CD4-positive, alpha-beta T cell treated with Interleukin-15 for 4 hours (primary cell): ENCODE measurements at regions not wholly inside any gene's neighbourhood (a gene's known extent, or its start where the extent isn't known, plus 50 kb on each side); places are given as distances from the start of the nearest gene placed in this dataset.
"Not testable (repeated sequence)": the region's sequence is repeated elsewhere in the genome, so short reads cannot be mapped to it uniquely, and the experiment has no call there.

Experiments
- DNase-seq: peaks from one replicate; pipeline ENCODE4 v3.0.0-alpha.2; 2020; ENCODE audit warnings: low spot score

- no peak for DNase-seq
Observed at GRCh38 chr1:213474054-213474453, 423.0 kb downstream of the RPS6KC1 start.

GRCh38 chr1:213481395-213481794 lies 430.4 kb downstream of the RPS6KC1 start:
- no peak for DNase-seq

- no peak for DNase-seq
Observed at GRCh38 chr1:213484333-213484732, 433.3 kb downstream of the RPS6KC1 start.

- DNase-seq = no peak
Observed at GRCh38 chr1:213484758-213485157, 433.7 kb downstream of the RPS6KC1 start.

GRCh38 chr1:213486488-213486887 lies 435.4 kb downstream of the RPS6KC1 start:
- DNase-seq = no peak

- DNase-seq = no peak
Observed at GRCh38 chr1:213491468-213491867, 440.4 kb downstream of the RPS6KC1 start.

- DNase-seq = no peak
Observed at GRCh38 chr1:213492161-213493041, 441.4 kb downstream of the RPS6KC1 start.

- no peak for DNase-seq
Observed at GRCh38 chr1:213499444-213499843, 448.4 kb downstream of the RPS6KC1 start.

- no peak for DNase-seq
Observed at GRCh38 chr1:213507472-213508223, 456.6 kb downstream of the RPS6KC1 start.

GRCh38 chr1:213511173-213511572 lies 460.1 kb downstream of the RPS6KC1 start:
- DNase-seq = no peak

- no peak for DNase-seq
Observed at GRCh38 chr1:213512316-213512715, 461.3 kb downstream of the RPS6KC1 start.

GRCh38 chr1:213513006-213513405 lies 462.0 kb downstream of the RPS6KC1 start:
- no peak for DNase-seq

- not testable (repeated sequence) for DNase-seq
Observed at GRCh38 chr1:213514408-213515179, 463.6 kb downstream of the RPS6KC1 start.

GRCh38 chr1:213519098-213519497 lies 468.1 kb downstream of the RPS6KC1 start:
- no peak for DNase-seq

GRCh38 chr1:213521206-213521605 lies 466.6 kb upstream of the PROX1 start:
- DNase-seq = no peak

GRCh38 chr1:213523781-213524398 lies 463.9 kb upstream of the PROX1 start:
- DNase-seq = no peak

- no peak for DNase-seq
Observed at GRCh38 chr1:213526306-213526705, 461.5 kb upstream of the PROX1 start.

GRCh38 chr1:213530611-213531320 lies 457.0 kb upstream of the PROX1 start:
- DNase-seq = no peak

GRCh38 chr1:213531369-213532310 lies 456.1 kb upstream of the PROX1 start:
- no peak for DNase-seq

- no peak for DNase-seq
Observed at GRCh38 chr1:213533125-213533524, 454.6 kb upstream of the PROX1 start.
